ENCODE measurements at regions not wholly inside any gene's neighbourhood (a gene's known extent, or its start where the extent isn't known, plus 50 kb on each side); places are given as distances from the start of the nearest gene placed in this dataset.

DNA sequence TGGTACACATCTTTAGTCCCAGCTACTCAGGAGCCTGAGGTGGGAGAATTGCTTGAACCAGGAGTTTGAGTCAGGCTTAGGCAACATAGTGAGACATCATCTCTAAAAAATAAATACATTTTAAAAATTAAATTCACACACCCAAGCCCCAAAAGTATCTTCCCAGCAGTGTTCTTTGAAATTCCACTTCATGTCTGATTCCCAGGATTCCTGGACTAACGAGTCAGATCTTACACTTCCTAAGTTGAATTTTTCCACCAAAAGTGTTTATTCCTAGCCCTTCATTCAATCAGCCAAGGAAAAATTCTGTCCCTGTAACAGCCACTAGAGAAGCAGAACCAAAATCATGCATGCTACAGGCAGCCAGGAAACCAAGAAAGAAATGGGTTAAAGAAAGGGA lies 970.9 kb downstream of the EFNA5 start:
- TF ChIP-seq, protein P1, sequence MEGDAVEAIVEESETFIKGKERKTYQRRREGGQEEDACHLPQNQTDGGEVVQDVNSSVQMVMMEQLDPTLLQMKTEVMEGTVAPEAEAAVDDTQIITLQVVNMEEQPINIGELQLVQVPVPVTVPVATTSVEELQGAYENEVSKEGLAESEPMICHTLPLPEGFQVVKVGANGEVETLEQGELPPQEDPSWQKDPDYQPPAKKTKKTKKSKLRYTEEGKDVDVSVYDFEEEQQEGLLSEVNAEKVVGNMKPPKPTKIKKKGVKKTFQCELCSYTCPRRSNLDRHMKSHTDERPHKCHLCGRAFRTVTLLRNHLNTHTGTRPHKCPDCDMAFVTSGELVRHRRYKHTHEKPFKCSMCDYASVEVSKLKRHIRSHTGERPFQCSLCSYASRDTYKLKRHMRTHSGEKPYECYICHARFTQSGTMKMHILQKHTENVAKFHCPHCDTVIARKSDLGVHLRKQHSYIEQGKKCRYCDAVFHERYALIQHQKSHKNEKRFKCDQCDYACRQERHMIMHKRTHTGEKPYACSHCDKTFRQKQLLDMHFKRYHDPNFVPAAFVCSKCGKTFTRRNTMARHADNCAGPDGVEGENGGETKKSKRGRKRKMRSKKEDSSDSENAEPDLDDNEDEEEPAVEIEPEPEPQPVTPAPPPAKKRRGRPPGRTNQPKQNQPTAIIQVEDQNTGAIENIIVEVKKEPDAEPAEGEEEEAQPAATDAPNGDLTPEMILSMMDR (IDR thresholded peaks at IDR 0.05), result no peak
- no peak for TF ChIP-seq POLR2A (IDR thresholded peaks at IDR 0.05)

Data from right lobe of liver (tissue), 4 donors.